ENCODE measurements at regions not wholly inside any gene's neighbourhood (a gene's known extent, or its start where the extent isn't known, plus 50 kb on each side); places are given as distances from the start of the nearest gene placed in this dataset.

- TF ChIP-seq CTCF (conservative IDR thresholded peaks at IDR 0.05): no peak
- no peak for TF ChIP-seq ZFX (IDR thresholded peaks at IDR 0.05)
Measured at GRCh38 chr1:14106679-14107313, 406.8 kb downstream of the PRDM2 start.

All from C4-2B (cell line).